Astrocyte (in vitro differentiated cells and primary cell): ENCODE measurements at regions not wholly inside any gene's neighbourhood (a gene's known extent, or its start where the extent isn't known, plus 50 kb on each side); places are given as distances from the start of the nearest gene placed in this dataset.

ENCODE experiments used
- CTCF ChIP-seq: IDR thresholded peaks from 2 replicates; pipeline ENCODE4 v1.5.1; 2011; ENCODE audit warnings: low read depth, mild to moderate bottlenecking, inconsistent platforms, low read length, moderate library complexity; ENCODE audit not compliant: insufficient read depth
- EZH2 ChIP-seq: IDR thresholded peaks from 2 replicates; pipeline ENCODE4 v1.6.1; 2012; ENCODE audit warnings: mild to moderate bottlenecking, low read length, inconsistent platforms; ENCODE audit not compliant: insufficient read depth

GRCh38 chr5:118687661-118688621, 300.4 kb downstream of the DTWD2 start:
- TF ChIP-seq CTCF = no peak
- TF ChIP-seq EZH2 = no peak
